GM21423 (cell line): ENCODE measurements at regions not wholly inside any gene's neighbourhood (a gene's known extent, or its start where the extent isn't known, plus 50 kb on each side); places are given as distances from the start of the nearest gene placed in this dataset.

Experiments
- ATAC-seq: cut with Tn5 transposase; IDR thresholded peaks from one replicate; pipeline ENCODE4 v1.9.1; 2021; ENCODE audit warnings: mild to moderate bottlenecking, moderate library complexity; ENCODE audit not compliant: unreplicated experiment

DNA sequence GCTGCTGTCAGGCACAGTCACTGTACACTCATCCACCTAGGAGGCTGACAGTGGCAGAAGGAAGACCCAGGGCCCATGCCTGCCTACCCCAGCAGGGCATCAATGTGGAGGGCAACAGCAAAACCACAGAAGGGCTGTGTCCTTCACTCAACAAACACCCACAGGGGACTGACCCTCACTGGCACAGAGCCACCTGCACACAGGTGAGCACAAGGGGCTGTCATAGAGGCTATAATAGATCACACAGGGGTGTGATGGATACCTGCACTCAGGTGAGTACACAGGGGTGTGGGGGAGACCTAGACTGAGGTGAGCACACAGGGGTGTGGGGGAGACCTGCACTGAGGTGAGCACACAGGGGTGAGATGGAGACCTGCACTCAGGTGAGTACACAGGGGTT, 132.8 kb upstream of the TCERG1L start:
- no peak for ATAC-seq

DNA sequence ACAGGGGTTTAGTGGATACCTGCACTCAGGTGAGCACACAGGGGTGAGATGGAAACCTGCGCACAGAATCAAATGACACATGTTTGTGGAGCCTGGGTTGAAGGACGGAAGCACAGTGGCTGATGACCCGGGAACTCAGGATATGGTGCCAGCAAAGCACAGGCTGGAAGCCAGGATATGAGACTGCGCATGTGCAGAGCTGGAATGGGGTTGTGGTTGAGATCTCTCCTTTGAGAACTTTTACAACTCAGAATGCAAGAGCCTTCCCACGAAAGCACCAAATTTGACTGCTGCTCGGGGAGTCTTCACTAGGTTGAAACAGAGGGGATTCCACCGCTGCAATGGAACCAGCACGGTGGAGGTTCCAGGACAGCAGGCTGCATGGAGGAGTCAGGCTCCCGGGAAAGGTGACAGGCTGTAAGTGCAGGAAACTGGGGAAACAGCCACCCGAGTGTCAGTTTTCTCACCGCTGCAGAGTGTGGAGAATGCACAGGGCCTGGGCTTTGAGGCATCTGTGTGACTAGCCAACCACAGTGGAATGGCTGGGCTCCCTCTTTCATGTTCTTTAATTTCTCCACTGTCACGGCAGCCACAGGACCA, 133.4 kb upstream of the TCERG1L start:
- no peak for ATAC-seq

GRCh38 chr10:131445623-131446022, 134.1 kb upstream of the TCERG1L start:
- ATAC-seq, result no peak

DNA sequence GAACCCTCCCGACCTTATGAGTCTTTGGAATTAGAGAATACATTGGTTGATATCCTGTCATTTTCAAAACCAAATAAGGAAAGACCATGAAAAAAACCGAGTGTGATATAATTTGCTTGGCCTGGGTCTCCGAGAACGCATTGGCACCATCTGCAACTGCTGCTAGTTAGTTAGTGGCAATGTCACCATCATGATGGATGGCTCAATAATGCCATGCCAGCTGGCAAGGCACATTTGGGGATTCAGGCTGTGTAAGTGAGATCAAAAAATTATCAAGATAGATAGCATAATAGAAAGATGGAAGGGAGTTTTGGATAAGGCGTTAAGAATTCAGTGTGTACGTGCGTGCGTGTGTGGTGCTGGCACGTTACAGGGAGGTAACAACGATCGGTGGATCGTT, 134.7 kb upstream of the TCERG1L start:
- ATAC-seq, result no peak

- ATAC-seq, result no peak
Observed at GRCh38 chr10:131448171-131448570, 136.7 kb upstream of the TCERG1L start.

DNA sequence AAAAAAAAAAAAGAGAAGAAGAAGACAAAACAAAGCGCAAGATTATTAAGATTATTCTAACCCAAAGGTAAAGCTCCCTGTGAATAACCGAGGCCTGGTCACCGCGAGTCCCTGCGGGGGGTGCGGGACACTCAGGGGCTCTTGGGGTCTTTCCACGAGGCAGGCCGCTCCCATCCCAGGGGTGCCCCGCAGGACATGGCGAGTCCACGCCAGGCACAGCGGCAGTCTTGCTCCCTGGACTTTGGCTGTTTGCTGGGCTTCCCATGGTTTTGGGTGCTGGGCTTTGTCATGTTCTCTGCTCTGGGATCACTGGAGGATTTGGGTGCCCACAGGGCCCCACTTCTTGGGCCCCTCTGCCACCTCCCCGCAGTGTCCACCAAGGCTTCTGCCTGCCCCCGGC, 137.4 kb upstream of the TCERG1L start:
- no peak for ATAC-seq

- no peak for ATAC-seq
Observed at GRCh38 chr10:131450216-131450765, 138.8 kb upstream of the TCERG1L start.

DNA sequence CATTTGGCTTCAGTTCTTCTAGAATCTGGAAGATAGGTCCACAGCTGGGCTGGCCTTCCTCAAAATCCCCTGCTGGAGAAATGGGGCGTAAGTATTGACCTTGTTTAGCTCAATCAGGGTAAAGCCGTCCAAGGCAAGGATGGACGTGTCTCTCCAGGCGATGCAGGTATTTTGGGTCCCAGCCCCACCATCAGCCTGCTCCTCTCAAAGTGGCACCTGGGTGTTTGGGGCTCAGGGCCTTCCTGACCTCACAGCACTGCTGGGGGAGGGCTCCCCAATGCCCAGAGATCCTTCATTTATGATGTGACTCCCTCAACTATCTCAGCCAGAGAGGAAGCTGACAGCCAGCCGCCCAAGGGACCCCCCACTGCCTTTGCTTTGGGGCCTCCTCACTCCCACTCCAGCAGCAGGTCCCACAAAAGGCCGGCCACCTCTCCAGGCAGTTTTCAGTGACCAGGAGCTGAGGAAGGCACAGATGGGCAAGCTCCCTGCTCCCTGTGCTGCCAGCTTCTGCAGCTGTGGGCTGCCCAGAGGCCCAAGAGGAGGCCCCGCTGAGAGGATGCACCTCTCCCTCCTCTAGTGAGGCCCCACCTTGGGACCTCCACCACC, 140.0 kb upstream of the TCERG1L start:
- ATAC-seq, result no peak

- no peak for ATAC-seq
Observed at GRCh38 chr10:131452926-131453720, 141.6 kb upstream of the TCERG1L start.

GRCh38 chr10:131453721-131454634, 142.5 kb upstream of the TCERG1L start:
- ATAC-seq, result no peak

DNA sequence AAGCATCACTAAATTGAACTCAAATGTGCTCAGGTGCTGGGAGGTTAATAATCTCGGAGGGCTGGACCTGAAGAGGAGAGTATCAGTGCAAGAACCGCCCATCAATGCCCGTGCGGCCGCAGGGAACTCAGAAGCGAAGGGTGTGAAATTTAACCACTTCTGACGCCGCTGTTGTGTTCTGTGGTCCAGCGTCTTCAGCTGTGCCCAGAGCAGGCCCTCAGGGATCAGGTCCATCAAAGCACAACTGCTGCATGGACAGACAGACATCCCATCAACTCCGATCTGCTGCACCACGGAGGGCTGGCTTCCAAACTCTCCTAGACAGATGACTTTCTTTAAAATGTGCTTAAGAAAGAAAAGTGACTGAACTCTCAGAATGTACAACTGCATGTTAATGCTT, 144.9 kb upstream of the TCERG1L start:
- no peak for ATAC-seq

DNA sequence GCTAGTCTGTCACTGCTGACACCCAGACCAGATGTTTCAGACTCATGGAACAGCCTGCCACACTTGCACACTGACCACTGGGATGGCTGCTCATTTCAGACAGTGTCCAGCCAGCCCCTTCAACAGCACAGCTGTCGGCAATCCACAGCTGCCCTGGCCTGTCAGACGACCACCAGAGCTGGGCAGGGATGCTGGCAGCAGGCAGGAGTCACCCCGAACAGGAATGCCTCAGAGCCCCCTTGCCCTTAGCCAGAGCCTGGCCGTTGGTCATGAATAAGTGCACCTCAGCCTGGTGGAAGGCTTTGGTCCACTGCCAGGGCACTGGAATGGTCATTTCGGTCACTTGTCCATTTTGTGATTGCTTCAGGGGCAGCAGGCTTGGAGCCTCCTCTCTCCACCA, 149.6 kb upstream of the TCERG1L start:
- ATAC-seq, result no peak

GRCh38 chr10:131464789-131465188, 153.3 kb upstream of the TCERG1L start:
- ATAC-seq, result no peak

DNA sequence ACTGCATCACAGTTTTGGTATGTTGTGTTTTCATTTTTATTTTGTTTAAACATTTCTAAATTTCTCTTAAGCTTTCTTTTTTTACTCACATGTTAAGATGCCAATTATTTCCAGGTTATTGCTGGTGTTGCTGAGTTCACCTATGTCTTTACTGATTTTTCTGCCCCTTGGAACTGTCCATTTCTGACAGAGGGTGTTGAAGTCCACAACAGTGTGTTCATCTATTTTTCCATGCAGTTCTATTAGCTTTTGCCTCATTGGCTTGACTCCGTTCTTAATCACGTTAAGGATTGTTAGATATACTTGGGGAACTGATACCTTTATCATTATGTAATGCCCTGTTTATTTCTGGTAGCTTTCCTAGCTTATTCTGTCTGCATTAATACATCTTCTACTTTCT, 158.0 kb upstream of the TCERG1L start:
- ATAC-seq, result no peak

GRCh38 chr10:131473645-131474044, 162.1 kb upstream of the TCERG1L start:
- ATAC-seq, result no peak

- ATAC-seq, result no peak
Observed at GRCh38 chr10:131474416-131474815, 162.9 kb upstream of the TCERG1L start.

GRCh38 chr10:131475043-131475442, 163.5 kb upstream of the TCERG1L start:
- no peak for ATAC-seq

DNA sequence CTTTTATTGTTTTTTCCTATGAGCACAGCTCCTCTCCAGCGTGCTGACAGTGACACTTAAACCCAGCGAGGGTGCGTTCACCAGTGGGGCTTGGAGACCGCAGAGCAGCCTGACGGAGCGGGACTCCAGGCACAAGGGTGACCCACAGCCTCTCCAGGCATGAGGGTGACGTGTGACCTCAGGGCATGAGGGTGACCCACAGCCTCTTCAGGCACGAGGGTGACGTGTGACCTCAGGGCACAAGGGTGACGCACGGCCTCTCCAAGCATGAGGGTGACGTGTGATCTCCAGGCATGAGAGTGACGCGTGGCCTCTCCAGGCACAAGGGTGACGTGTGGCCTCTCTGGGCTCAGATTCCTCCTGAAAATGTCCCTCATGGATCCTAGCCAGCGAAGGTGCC, 164.3 kb upstream of the TCERG1L start:
- ATAC-seq, result no peak

DNA sequence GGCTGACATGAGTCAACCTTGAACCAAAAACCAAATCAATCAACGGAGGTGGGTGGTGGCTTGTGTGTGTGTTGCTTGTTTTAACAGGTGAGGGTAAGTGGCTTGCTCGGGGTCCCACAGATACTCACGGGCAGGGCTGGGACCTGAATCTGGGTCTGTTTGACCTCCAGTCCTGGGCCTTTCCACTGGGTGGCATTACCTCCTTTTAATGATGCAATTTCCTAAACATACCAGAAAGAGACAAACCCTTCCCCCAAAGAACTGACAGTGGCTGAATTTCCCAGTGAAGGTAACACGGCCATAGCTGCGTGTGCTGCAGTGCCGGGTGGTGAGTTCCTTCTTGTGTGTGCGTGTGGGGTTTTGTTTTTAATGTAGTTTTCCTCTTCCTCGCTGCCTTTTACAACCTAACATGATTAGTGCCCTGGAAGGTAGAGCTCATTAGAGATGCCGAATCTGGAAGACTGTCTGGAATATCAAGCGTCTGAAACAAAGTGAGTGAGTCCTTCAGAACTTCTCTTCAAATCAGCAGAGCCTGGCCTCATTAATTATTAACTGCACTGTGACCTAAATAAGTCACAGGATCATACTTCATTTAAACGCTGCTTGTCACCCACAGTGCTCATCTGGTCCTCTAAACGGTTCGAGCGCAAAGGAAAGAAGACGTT, 166.1 kb upstream of the TCERG1L start:
- ATAC-seq, result no peak

DNA sequence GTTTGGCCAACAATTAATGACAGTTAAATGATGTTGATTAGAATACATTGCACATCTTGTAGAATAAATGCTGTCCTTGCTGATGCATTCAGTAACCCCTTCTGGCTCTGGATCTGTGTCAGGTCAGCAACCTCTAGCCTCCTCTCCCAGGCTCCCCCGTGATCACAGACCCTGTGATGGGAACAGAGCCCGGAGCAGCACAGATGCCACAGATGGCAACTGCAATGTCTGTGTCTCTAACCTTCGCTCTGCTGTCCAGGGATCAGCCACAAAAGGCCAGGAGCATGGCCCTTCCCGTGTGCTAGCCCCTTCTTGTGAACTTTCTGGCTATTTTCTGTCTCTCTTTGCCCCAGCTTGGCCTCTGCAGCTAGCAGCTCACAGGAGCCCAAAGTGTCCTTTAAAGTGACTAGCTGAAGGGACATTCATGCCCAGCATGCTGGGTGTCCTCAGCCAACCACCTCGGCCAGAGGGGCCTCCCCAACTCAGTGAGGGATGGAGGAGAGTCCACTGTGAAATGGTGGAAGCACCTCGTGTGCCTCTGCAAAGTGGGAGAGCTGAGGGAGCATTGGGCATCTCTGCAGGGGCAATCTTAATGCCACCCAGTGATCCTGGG, 167.0 kb upstream of the TCERG1L start:
- no peak for ATAC-seq
